NCI-H69 (cell line): ENCODE measurements at regions not wholly inside any gene's neighbourhood (a gene's known extent, or its start where the extent isn't known, plus 50 kb on each side); places are given as distances from the start of the nearest gene placed in this dataset.
A peak's percentile ranks its signal among the peaks of the same experiment; 100 is the strongest.

Experiments
- DNase-seq: peaks from one replicate; lab custom pipeline; 2025; lab: John Stamatoyannopoulos, UW

DNA sequence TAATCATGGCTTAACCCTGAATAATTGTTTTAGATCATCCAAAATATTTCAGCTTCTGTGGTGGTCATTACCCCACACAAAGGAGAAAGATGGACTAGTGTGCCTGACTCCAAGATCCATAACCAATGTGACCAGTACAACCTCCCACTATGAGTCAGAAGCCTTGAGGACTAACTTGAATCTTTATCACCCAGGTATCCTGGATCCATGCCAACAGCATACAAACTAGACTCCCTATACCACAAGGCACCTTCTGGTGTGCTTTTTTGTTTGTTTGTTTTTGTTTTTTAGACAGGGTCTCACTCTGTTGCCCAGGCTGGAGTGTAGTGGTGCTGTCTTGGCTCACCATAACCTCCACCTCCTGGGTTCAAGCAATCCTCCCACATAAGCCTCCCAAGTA is 317.7 kb downstream of the VPS13C start:
- no peak for DNase-seq

DNA sequence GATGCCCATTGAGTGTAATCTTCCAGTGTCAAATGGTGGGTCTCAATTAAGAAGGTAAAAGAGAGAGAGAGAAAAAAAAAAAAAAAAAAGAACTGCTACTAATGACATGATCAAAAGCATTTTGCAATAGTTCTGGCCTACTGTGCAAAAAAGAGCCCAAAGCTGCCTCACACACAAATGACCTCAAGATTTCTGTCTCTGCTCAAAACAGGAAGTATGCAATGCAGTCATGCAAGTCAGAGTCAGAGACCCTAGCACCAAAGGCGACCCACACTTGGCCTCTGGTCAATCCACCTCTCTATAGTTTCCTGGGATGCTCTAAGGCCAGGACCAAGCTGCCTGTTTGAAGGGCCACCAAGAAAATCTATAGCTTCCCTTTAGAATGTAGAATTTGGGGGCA is 323.5 kb downstream of the VPS13C start:
- no peak for DNase-seq

DNA sequence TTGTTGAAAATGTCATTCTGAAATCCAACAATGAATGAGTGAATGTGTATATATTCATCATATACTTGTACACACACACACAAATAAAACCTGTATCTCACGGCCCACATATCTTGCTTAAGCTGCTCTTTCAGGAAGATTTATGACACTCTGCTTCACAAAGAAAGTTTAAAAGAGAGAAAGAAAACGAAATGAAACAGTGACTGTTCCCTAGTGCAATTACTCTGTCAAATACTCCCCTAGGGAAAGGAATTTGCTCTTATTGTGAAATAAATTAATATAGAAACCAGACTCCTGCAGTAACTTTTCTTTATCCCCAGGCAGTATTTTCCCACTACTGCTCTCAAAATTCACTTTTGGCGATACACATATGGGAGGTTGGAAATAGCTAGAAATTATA is 329.1 kb downstream of the VPS13C start:
- DNase-seq = no peak

GRCh38 chr15:61729646-61730045 is 330.6 kb downstream of the VPS13C start:
- no peak for DNase-seq

DNA sequence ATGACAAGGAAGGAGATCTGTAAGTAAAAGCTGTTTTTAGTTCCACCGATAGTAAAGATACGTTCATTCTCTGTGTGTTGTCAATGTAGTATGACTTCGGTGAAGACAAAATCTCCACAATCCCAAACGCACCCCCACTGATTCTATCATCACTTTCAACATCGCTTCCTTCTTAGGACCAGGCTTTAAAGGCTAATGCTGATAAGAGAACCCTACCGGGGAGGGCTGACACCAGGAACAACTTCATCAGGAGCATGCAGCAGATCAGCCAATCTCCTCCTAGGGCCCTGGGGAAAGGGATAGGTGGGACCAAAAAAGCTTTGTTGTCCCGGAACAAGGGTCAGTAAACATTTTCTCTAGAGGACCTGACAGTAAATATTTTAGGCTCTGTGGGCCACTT is 334.1 kb downstream of the VPS13C start:
- DNase-seq = no peak

DNA sequence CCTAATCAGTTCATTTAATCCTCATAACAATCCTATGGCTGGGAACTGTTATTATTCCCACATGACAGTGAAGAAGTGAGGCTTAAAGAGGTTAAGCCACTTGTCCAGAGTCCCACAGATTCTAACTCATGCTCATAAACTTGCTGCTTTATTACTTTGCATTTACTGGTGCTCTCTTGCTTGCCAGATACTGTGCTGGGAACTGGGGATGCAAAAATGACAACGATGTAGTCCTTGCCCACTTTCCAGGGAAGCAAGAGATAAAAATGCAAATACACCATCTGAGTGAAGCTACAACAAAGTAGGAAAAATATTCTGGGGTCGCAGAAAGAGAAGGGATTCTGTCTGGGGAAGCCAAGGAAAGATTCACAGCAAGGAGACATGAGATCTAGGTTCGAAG is 335.0 kb downstream of the VPS13C start:
- no peak for DNase-seq

DNA sequence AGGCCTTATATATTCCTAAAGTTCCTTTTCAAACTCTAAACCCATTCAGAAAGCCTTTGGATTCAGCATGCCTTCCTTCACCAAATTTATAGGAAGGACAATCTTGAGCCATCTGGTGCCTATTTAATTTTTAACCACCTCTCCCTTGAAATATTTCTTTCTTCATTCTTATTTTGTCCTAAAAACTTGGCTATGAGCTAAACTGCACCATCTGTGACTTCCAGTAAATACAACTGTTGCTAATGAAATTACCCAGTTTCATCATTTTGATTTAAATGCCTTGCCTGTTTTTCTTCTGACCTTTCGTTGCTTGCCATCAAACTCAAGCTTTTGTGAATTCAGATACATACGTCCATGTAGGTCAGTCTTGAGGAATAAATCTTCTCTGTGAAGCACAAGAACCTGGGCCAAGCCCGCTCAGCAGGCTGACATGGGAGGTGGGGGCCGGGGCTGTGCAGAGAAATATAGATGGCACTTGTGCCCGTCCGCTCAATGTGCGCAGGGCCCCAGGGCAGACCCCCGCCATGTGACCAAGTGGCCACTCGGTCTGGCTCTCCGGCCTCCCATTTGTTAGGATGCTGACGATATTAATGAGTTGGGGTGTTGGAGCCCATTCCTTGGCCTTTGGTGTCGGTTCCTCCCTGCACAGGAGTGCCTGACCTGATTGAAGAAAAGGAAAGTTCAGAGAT is 335.9 kb downstream of the VPS13C start:
- DNase-seq = no peak

GRCh38 chr15:61721418-61721817 is 338.8 kb downstream of the VPS13C start:
- DNase-seq = no peak

DNA sequence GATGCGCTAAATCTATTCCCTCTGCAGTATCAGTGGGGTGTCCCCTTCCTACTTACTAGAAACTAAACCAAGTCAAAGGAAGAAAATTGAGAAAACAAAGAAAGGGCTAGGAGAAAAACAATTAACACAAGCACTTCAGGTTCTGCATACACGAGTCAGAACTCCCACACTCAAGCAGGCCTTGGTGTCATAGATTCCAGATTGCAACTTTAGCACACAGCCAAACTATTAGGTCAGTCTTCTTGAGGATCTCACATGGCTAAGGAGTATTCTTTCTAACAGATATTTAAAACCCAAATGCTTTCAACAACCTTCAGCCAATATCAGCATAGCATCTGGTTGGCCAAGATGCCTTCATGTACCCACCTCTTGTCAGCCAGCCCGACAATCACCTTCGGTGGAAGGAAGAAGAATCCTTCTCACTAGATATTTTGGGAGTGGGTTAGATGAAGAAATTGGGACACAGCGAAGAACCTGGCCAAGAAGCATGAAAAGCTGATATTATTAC is 340.0 kb downstream of the VPS13C start:
- DNase-seq = no peak

DNA sequence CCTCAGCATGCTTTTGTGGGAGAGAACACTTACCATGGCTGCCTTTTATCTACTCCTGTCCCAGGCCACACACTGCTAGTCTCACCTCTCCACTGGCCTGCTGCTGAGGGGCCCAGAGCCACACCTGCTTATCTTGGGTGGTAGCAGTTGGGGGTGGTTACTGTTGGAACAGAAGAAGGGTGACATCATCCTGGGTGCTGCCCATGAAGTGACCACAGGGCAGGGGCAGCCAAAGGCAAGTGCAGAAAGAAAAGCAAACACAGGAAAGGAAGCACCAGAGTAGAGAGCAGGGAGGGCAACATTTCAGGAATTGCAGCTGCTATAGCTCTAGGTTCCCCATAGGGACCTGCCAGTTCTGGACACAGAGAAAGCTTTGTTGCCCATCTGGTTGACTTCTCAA is 345.2 kb downstream of the VPS13C start:
- DNase-seq = peak; percentile 4

GRCh38 chr15:61712129-61712759 is 348.0 kb downstream of the VPS13C start:
- no peak for DNase-seq

DNA sequence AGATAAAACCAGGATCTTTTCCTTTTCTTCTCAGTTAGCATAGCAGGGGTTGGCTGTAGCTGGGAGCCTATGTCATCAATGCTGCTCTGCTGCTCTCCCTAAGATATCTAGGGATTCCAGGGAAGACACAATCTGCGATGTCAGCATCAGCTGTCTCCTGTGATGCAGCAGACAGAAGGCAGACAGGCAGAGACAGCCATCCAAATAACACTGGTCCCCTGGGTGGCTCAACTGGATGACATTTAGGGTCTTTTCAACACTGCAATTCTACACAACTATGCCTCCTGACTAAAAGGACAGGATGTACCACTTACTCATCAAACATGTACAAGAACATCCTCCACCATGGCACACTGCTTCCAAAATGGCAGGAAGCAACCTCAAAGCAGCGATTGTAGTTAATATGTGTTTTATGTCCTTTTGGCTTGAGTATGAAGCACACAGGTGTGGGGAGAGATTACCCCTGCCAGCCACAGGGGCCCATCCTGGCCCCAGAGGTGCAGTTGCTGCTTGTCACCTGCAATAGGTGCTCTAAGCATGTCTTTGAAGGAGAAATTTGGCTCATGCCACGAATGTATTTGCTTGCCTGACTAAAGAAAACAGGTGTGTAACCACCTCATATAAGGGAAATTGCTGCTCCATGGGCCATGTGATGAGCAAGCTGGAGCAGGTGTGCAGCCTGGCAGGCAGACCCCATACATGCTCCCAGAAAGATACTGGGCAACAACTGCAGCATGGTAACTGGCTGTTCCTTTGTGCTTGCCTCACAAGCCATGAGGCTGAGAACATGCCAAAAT is 357.8 kb downstream of the VPS13C start:
- DNase-seq = peak; percentile 4

DNA sequence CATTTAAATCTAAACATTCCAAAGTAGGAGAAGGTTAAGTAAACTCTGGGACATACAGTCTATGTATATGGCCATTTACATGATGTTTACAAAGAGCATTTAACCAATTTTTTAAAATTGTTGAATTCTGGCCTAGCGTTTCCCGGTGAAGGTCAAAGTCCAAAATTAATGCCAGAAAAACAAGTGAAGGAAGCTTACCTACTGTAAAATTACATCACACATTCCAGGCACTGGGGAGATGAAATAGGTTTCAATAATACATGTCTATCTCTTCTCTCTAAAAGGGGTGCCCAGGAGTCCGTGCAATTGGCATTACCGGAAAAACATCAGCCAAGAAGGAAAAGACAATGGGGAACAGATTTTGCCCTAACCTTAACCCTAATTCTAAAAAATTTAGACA is 358.8 kb downstream of the VPS13C start:
- DNase-seq = no peak

- DNase-seq = no peak
Observed at GRCh38 chr15:61700803-61701202, 359.4 kb downstream of the VPS13C start.

DNA sequence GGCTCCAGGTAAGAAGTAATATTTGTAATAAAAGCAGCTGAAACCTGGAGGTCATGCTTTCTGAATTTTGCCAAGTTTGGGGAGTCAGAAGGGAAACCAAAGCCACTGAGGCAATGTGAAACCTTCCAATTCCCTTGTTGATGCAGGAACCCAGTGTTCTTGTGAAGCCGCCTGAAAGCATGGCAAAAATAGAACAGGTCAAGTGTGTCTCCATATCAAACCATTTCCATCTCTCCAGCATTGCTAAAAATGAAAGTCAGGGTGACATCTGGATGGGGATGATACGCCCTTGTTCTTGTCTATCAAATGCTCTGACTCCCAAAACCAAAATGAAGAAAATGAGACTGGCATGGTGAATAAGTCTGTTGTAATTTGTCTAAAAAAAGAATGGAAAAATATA is 362.5 kb downstream of the VPS13C start:
- DNase-seq = no peak

GRCh38 chr15:61689067-61689466 is 371.2 kb downstream of the VPS13C start:
- DNase-seq = no peak

DNA sequence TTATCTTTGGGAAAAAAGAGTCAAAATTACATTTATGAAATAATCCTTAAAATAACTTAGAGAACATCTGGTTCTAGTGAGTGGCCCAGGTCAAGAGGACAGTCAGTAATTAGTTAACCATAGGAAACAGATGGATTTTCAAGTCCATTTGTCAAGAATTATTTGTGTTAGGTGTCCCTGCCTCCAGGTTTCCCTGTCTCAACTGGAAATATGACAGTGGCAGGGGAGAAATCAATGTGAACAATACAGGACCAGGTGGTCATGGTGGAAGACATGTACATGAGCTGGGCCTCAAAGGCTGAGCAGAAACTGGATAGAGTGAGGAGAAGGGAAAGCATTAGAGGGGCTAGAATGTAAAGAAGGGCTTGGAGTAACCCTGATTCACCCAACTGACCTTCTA is 372.6 kb downstream of the VPS13C start:
- no peak for DNase-seq

GRCh38 chr15:61687124-61687523 is 373.1 kb downstream of the VPS13C start:
- DNase-seq = no peak

GRCh38 chr15:61685971-61686370 is 374.3 kb downstream of the VPS13C start:
- no peak for DNase-seq

- no peak for DNase-seq
Observed at GRCh38 chr15:61685534-61685933, 374.7 kb downstream of the VPS13C start.

GRCh38 chr15:61684749-61685467 is 375.3 kb downstream of the VPS13C start:
- no peak for DNase-seq
